ENCODE measurements at regions not wholly inside any gene's neighbourhood (a gene's known extent, or its start where the extent isn't known, plus 50 kb on each side); places are given as distances from the start of the nearest gene placed in this dataset.

DNA sequence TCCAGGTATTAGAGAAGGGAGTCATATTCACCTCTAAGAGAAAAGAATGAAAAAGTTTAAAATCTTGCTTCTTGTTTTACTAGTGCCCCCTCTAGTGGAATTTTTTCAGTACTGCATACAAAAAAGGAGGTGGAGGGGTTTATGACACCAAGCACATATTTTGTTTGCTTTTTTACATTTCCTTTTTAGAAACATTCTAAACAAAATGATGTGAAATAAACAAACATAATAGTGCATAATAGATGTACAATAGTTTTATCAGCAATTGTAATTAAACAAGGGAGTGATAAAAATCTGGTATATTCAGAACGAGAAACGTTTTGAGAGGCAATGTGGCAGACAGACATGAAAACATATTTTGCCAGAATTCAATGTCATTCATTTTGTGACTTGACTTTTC lies 111.0 kb upstream of the TFAP2D start:
- TF ChIP-seq, protein P1, sequence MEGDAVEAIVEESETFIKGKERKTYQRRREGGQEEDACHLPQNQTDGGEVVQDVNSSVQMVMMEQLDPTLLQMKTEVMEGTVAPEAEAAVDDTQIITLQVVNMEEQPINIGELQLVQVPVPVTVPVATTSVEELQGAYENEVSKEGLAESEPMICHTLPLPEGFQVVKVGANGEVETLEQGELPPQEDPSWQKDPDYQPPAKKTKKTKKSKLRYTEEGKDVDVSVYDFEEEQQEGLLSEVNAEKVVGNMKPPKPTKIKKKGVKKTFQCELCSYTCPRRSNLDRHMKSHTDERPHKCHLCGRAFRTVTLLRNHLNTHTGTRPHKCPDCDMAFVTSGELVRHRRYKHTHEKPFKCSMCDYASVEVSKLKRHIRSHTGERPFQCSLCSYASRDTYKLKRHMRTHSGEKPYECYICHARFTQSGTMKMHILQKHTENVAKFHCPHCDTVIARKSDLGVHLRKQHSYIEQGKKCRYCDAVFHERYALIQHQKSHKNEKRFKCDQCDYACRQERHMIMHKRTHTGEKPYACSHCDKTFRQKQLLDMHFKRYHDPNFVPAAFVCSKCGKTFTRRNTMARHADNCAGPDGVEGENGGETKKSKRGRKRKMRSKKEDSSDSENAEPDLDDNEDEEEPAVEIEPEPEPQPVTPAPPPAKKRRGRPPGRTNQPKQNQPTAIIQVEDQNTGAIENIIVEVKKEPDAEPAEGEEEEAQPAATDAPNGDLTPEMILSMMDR (IDR thresholded peaks at IDR 0.05): peak; percentile 38 to 79 (median 71)
- TF ChIP-seq POLR2A (IDR thresholded peaks at IDR 0.05) (no peak), EP300 (IDR thresholded peaks at IDR 0.05; ENCODE audit: low read depth) (no peak)
